ENCODE measurements at regions not wholly inside any gene's neighbourhood (a gene's known extent, or its start where the extent isn't known, plus 50 kb on each side); places are given as distances from the start of the nearest gene placed in this dataset.

DNA sequence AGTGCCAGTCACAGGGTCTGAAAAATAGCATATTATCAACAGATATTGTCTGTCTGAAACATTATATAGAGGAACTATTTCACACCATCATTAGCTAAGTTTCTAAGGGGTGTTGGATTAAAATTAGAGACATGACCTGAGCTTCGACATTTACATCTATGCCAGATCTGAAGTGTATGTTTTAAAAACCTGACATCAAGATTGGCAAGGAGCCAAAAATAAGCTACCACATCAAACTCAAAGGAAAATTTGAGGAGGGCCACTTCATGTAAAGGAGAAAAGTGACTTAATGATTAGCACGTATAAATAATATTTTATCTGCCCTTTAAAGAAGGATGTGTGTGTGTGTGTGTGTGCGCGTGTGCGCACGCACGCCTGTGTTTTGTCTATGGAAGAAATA, 752.0 kb upstream of the GRM7 start:
- TF ChIP-seq CTCF (IDR thresholded peaks at IDR 0.05) = no peak
- TF ChIP-seq POLR2A (IDR thresholded peaks at IDR 0.05) = no peak
